ENCODE measurements at regions not wholly inside any gene's neighbourhood (a gene's known extent, or its start where the extent isn't known, plus 50 kb on each side); places are given as distances from the start of the nearest gene placed in this dataset.
"Not testable (repeated sequence)": the region's sequence is repeated elsewhere in the genome, so short reads cannot be mapped to it uniquely, and the experiment has no call there.

- intact Hi-C loops (cut with micrococcal nuclease): no loop called here
These were observed 78.2 kb downstream of the HACD1 start for GRCh38 chr10:17538941-17539340.

- intact Hi-C loops (cut with micrococcal nuclease): no loop called here
These were observed 79.9 kb downstream of the HACD1 start for GRCh38 chr10:17537281-17537680.

GRCh38 chr10:17536221-17536620 is 81.0 kb downstream of the HACD1 start:
- intact Hi-C loops (cut with micrococcal nuclease): no loop called here

GRCh38 chr10:17533731-17534130 is 79.3 kb upstream of the ST8SIA6 start:
- intact Hi-C loops (cut with micrococcal nuclease): no loop called here

GRCh38 chr10:17528306-17528862 is 74.0 kb upstream of the ST8SIA6 start:
- intact Hi-C loops (cut with micrococcal nuclease): no loop called here

- intact Hi-C loops (cut with micrococcal nuclease): no loop called here
These were observed 73.2 kb upstream of the ST8SIA6 start for GRCh38 chr10:17527514-17528146.

GRCh38 chr10:17526571-17526970 is 72.2 kb upstream of the ST8SIA6 start:
- intact Hi-C loops (cut with micrococcal nuclease): not testable (repeated sequence)

GRCh38 chr10:17523917-17524316 is 69.5 kb upstream of the ST8SIA6 start:
- intact Hi-C loops (cut with micrococcal nuclease): no loop called here

- intact Hi-C loops (cut with micrococcal nuclease): no loop called here
These were observed 68.9 kb upstream of the ST8SIA6 start for GRCh38 chr10:17523246-17523753.

GRCh38 chr10:17522269-17522668 is 67.9 kb upstream of the ST8SIA6 start:
- intact Hi-C loops (cut with micrococcal nuclease): not testable (repeated sequence)

GRCh38 chr10:17519457-17519856 is 65.1 kb upstream of the ST8SIA6 start:
- intact Hi-C loops (cut with micrococcal nuclease): no loop called here

GRCh38 chr10:17518338-17518737 is 63.9 kb upstream of the ST8SIA6 start:
- intact Hi-C loops (cut with micrococcal nuclease): no loop called here

GRCh38 chr10:17516376-17516775 is 62.0 kb upstream of the ST8SIA6 start:
- intact Hi-C loops (cut with micrococcal nuclease): no loop called here

GRCh38 chr10:17512341-17513001 is 58.1 kb upstream of the ST8SIA6 start:
- intact Hi-C loops (cut with micrococcal nuclease): loop anchor here (5.0 kb wide), 1 partner anchor 485 kb away; no protein-coding TSS in a partner anchor

GRCh38 chr10:17510242-17510908 is 56.0 kb upstream of the ST8SIA6 start:
- intact Hi-C loops (cut with micrococcal nuclease): loop anchor here (2.0 to 5.0 kb wide), 4 partner anchors 82 to 694 kb away; partner anchors contain the start of genes RSU1 and STAM

GRCh38 chr10:17507538-17507937 is 53.1 kb upstream of the ST8SIA6 start:
- intact Hi-C loops (cut with micrococcal nuclease): loop anchor here (2.0 kb wide), 1 partner anchor 55 kb away; no protein-coding TSS in a partner anchor

- intact Hi-C loops (cut with micrococcal nuclease): loop anchor here (2.0 kb wide), 1 partner anchor 54 kb away; no protein-coding TSS in a partner anchor
These were observed 52.6 kb upstream of the ST8SIA6 start for GRCh38 chr10:17506856-17507471.

- intact Hi-C loops (cut with micrococcal nuclease): loop anchor here (2.0 kb wide), 1 partner anchor 54 kb away; no protein-coding TSS in a partner anchor
These were observed 52.0 kb upstream of the ST8SIA6 start for GRCh38 chr10:17506390-17506789.

GRCh38 chr10:17504547-17505245 is 50.3 kb upstream of the ST8SIA6 start:
- intact Hi-C loops (cut with micrococcal nuclease): no loop called here

Data from T-helper 1 cell treated with Interleukin-12 subunit alpha and Interleukin-12 subunit beta and Interleukin-4 antibody, amounts not matched to agents 30 ng/mL and 1 ng/mL, for 36 hours (primary cell).